22Rv1 (cell line): ENCODE measurements at regions not wholly inside any gene's neighbourhood (a gene's known extent, or its start where the extent isn't known, plus 50 kb on each side); places are given as distances from the start of the nearest gene placed in this dataset.

Source experiments
- ZFX ChIP-seq: fragments of 450-650 bp; IDR thresholded peaks from 2 replicates; pipeline ENCODE4 v1.6.1; 2017; ENCODE audit warnings: antibody characterized with exemption, borderline replicate concordance
- TF ChIP-seq, protein P1 (sequence below): fragments of 450-650 bp; IDR thresholded peaks from 2 replicates; pipeline ENCODE4 v1.5.1; 2017; ENCODE audit warnings: mild to moderate bottlenecking

DNA sequence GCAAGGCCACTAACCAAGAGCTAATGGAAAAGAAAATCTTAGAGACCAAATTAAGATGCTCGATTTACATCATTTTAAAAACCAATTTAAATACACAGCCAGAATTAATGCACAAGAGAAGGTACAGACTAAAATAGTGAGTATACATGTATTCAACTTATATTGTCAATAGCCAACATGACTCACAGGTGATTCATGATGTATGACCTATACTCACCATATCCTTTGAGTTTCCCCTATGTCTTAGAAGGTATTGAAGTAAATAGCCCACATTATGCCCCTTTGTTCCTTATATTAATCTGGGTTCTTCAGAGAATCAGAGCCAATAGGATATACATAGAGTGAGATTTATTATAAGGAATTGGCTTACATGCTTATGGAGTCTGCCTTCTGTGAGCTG, 97.5 kb upstream of the ANO3 start:
- TF ChIP-seq, protein P1, sequence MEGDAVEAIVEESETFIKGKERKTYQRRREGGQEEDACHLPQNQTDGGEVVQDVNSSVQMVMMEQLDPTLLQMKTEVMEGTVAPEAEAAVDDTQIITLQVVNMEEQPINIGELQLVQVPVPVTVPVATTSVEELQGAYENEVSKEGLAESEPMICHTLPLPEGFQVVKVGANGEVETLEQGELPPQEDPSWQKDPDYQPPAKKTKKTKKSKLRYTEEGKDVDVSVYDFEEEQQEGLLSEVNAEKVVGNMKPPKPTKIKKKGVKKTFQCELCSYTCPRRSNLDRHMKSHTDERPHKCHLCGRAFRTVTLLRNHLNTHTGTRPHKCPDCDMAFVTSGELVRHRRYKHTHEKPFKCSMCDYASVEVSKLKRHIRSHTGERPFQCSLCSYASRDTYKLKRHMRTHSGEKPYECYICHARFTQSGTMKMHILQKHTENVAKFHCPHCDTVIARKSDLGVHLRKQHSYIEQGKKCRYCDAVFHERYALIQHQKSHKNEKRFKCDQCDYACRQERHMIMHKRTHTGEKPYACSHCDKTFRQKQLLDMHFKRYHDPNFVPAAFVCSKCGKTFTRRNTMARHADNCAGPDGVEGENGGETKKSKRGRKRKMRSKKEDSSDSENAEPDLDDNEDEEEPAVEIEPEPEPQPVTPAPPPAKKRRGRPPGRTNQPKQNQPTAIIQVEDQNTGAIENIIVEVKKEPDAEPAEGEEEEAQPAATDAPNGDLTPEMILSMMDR: no peak
- TF ChIP-seq ZFX: no peak
